Type B pancreatic cell (in vitro differentiated cells): ENCODE measurements at regions not wholly inside any gene's neighbourhood (a gene's known extent, or its start where the extent isn't known, plus 50 kb on each side); places are given as distances from the start of the nearest gene placed in this dataset.
A peak's percentile ranks its signal among the peaks of the same experiment; 100 is the strongest.

Experiments
- DNase-seq: peaks from one replicate; pipeline ENCODE4 v3.0.0; 2021; ENCODE audit warnings: mixed read lengths; ENCODE audit not compliant: unreplicated experiment; ENCODE audit errors: extremely low spot score
- H3K27ac Mint-ChIP-seq: 2 replicates; pipeline ENCODE4 v1.8.0; 2021; ENCODE audit warnings: mild to moderate bottlenecking, mixed read lengths
- H3K27me3 Mint-ChIP-seq: 2 replicates; pipeline ENCODE4 v1.8.0; 2021; ENCODE audit warnings: mixed read lengths
- H3K36me3 Mint-ChIP-seq: 2 replicates; pipeline ENCODE4 v1.8.0; 2021; ENCODE audit warnings: mixed read lengths
- H3K4me1 Mint-ChIP-seq: one replicate; pipeline ENCODE4 v1.8.0; 2021; ENCODE audit warnings: mixed read lengths; ENCODE audit not compliant: unreplicated experiment
- H3K4me3 Mint-ChIP-seq: 2 replicates; pipeline ENCODE4 v1.8.0; 2021; ENCODE audit warnings: mild to moderate bottlenecking, mixed read lengths
- H3K9me3 Mint-ChIP-seq: 2 replicates; pipeline ENCODE4 v1.8.0; 2021; ENCODE audit warnings: mixed read lengths
- CTCF ChIP-seq: fragments of 200-600 bp; sonication (generic); conservative IDR thresholded peaks from 2 replicates; pipeline ENCODE4 v1.5.0; 2021; ENCODE audit warnings: antibody characterized with exemption, mild to moderate bottlenecking

GRCh38 chr10:29795850-29796249 is 161.1 kb upstream of the SVIL start:
- Mint-ChIP-seq H3K9me3 (peaks cover 5% of the 10 kb centered on the region), H3K27me3 (no peaks in the 10 kb centered on the region), H3K36me3 (no peaks in the 10 kb centered on the region), H3K4me3 (no peak overlapping the region), H3K4me1 (peaks cover 12% of the 10 kb centered on the region), H3K27ac (no peak overlapping the region)
- TF ChIP-seq CTCF: no peak
- DNase-seq: no peak

GRCh38 chr10:29794776-29795611 is 160.2 kb upstream of the SVIL start:
- no peak for TF ChIP-seq CTCF
- peaks cover 5% of the 10 kb centered on the region for H3K9me3 Mint-ChIP-seq
- H3K27me3 Mint-ChIP-seq: no peaks in the 10 kb centered on the region
- H3K36me3 Mint-ChIP-seq: no peaks in the 10 kb centered on the region
- H3K4me1 Mint-ChIP-seq: peaks cover 12% of the 10 kb centered on the region
- no peak overlapping the region for H3K27ac Mint-ChIP-seq
- DNase-seq: no peak
- H3K4me3 Mint-ChIP-seq: no peak overlapping the region

GRCh38 chr10:29791773-29792172 is 157.0 kb upstream of the SVIL start:
- no peak for TF ChIP-seq CTCF
- no peaks in the 10 kb centered on the region for H3K27me3 Mint-ChIP-seq
- DNase-seq: no peak
- H3K4me1 Mint-ChIP-seq: peaks cover 7% of the 10 kb centered on the region
- no peak overlapping the region for H3K27ac Mint-ChIP-seq
- H3K36me3 Mint-ChIP-seq: no peaks in the 10 kb centered on the region
- no peak overlapping the region for H3K4me3 Mint-ChIP-seq
- peaks cover 5% of the 10 kb centered on the region for H3K9me3 Mint-ChIP-seq

- H3K36me3 Mint-ChIP-seq: no peaks in the 10 kb centered on the region
- peak overlapping the region; percentile 54 for H3K27ac Mint-ChIP-seq
These were observed 155.4 kb upstream of the SVIL start for GRCh38 chr10:29790207-29790606.

GRCh38 chr10:29788113-29788512 is 153.3 kb upstream of the SVIL start:
- Mint-ChIP-seq H3K4me1 (peaks cover 10% of the 10 kb centered on the region), H3K9me3 (peaks cover 5% of the 10 kb centered on the region), H3K27me3 (no peaks in the 10 kb centered on the region), H3K27ac (no peak overlapping the region), H3K4me3 (no peak overlapping the region), H3K36me3 (no peaks in the 10 kb centered on the region)
- TF ChIP-seq CTCF: no peak
- DNase-seq: no peak

More at GRCh38 chr10:29790207-29790606, 155.4 kb upstream of the SVIL start:
- no peak for TF ChIP-seq CTCF
- Mint-ChIP-seq H3K4me3 (no peak overlapping the region), H3K4me1 (peaks cover under 1% of the 10 kb centered on the region), H3K27me3 (no peaks in the 10 kb centered on the region), H3K9me3 (peaks cover 5% of the 10 kb centered on the region)
- DNase-seq: no peak
